Upper lobe of left lung (tissue), 4 donors: ENCODE measurements at regions not wholly inside any gene's neighbourhood (a gene's known extent, or its start where the extent isn't known, plus 50 kb on each side); places are given as distances from the start of the nearest gene placed in this dataset.

Experiments used
- POLR2AphosphoS5 ChIP-seq, 2 donors: sonication (generic); formaldehyde crosslinking; IDR thresholded peaks; one replicate each; pipeline ENCODE4 v1.5.1; 2017; ENCODE audit warnings: antibody characterized with exemption in 2 of 2
- TF ChIP-seq, protein P1 (sequence below), 6 experiments: fragments of 450-650 bp in 4 of 6; fragments of 200-600 bp in 2 of 6; sonication (generic) in 2 of 6; IDR thresholded peaks; one replicate each; pipeline ENCODE4 v1.5.1; 2016 to 2019; ENCODE audit warnings: antibody characterized with exemption in 6 of 6

DNA sequence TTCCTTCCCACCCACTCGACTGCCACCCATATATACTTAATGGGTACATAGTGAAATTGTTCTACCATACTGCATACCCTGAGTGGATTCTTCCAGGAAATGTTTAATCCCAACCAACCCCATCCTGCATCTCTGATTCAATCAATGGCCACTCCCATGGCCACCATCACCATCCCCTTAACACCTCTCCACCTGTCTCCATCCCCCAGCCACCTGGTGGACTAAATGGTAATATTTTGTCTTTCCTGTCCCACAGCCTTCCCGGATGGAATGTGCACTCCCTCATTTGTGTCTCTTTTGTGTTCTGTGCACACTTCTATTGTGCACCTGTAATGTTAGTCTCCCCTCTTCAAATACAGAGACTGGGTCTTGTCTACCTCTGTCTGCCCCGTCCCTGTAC lies 259.9 kb downstream of the ALDH8A1 start:
- TF ChIP-seq, protein P1, sequence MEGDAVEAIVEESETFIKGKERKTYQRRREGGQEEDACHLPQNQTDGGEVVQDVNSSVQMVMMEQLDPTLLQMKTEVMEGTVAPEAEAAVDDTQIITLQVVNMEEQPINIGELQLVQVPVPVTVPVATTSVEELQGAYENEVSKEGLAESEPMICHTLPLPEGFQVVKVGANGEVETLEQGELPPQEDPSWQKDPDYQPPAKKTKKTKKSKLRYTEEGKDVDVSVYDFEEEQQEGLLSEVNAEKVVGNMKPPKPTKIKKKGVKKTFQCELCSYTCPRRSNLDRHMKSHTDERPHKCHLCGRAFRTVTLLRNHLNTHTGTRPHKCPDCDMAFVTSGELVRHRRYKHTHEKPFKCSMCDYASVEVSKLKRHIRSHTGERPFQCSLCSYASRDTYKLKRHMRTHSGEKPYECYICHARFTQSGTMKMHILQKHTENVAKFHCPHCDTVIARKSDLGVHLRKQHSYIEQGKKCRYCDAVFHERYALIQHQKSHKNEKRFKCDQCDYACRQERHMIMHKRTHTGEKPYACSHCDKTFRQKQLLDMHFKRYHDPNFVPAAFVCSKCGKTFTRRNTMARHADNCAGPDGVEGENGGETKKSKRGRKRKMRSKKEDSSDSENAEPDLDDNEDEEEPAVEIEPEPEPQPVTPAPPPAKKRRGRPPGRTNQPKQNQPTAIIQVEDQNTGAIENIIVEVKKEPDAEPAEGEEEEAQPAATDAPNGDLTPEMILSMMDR (IDR thresholded peaks at IDR 0.05), result no peak
- no peak for TF ChIP-seq POLR2AphosphoS5 (IDR thresholded peaks at IDR 0.05)
